SK-N-SH (cell line): ENCODE measurements at regions not wholly inside any gene's neighbourhood (a gene's known extent, or its start where the extent isn't known, plus 50 kb on each side); places are given as distances from the start of the nearest gene placed in this dataset.

ENCODE experiments used
- CTCF ChIP-seq: fragments of 200-600 bp; sonication (generic); IDR thresholded peaks from 2 replicates; pipeline ENCODE4 v1.6.1; 2017; ENCODE audit warnings: antibody characterized with exemption, mild to moderate bottlenecking, moderate library complexity
- FOXM1 ChIP-seq: IDR thresholded peaks from 2 replicates; pipeline ENCODE4 v1.4.0; 2012; ENCODE audit warnings: low read depth, mild to moderate bottlenecking
- IRF3 ChIP-seq: fragments of 150-350 bp; IDR thresholded peaks from 2 replicates; pipeline ENCODE4 v1.6.1; 2016; ENCODE audit warnings: mild to moderate bottlenecking, low read depth, low read length
- JUND ChIP-seq: IDR thresholded peaks from 2 replicates; pipeline ENCODE4 v1.4.0; 2012
- MEF2A ChIP-seq: IDR thresholded peaks from 2 replicates; pipeline ENCODE4 v1.4.0; 2012; ENCODE audit warnings: low read depth, borderline replicate concordance
- MXI1 ChIP-seq: IDR thresholded peaks from 2 replicates; pipeline ENCODE4 v1.6.1; 2012; ENCODE audit warnings: mild to moderate bottlenecking, low read depth, low read length, improper control_type of control experiment
- POLR2AphosphoS5 ChIP-seq: IDR thresholded peaks from 2 replicates; pipeline ENCODE4 v1.6.1; 2012; ENCODE audit warnings: low read depth, low read length
- TCF12 ChIP-seq: IDR thresholded peaks from 2 replicates; pipeline ENCODE4 v1.4.0; 2012
- USF1 ChIP-seq: IDR thresholded peaks from 2 replicates; pipeline ENCODE4 v1.4.0; 2012; ENCODE audit warnings: low read depth, borderline replicate concordance
- USF2 ChIP-seq: fragments of 150-350 bp; IDR thresholded peaks from 2 replicates; pipeline ENCODE4 v1.6.1; 2017; ENCODE audit warnings: antibody characterized with exemption, low read length, low read depth, borderline replicate concordance

GRCh38 chr10:53298443-53298842 lies 525.9 kb upstream of the MBL2 start:
- TF ChIP-seq CTCF (no peak), USF1 (no peak), TCF12 (no peak), FOXM1 (no peak), JUND (no peak), IRF3 (no peak), POLR2AphosphoS5 (no peak), MEF2A (no peak), MXI1 (no peak), USF2 (no peak)
